ENCODE measurements at regions not wholly inside any gene's neighbourhood (a gene's known extent, or its start where the extent isn't known, plus 50 kb on each side); places are given as distances from the start of the nearest gene placed in this dataset.
"Not testable (repeated sequence)": the region's sequence is repeated elsewhere in the genome, so short reads cannot be mapped to it uniquely, and the experiment has no call there.

- no peaks in the 10 kb centered on the region for H3K9me3 ChIP-seq
- no peak for TF ChIP-seq Cebpa-rat (IDR thresholded peaks at IDR 0.05)
- no peaks in the 10 kb centered on the region for H3K4me1 ChIP-seq
- H3K9ac ChIP-seq: no peak overlapping the region
- no peak overlapping the region for H3K27ac ChIP-seq
- no peak overlapping the region for H3K4me2 ChIP-seq
- H3K27me3 ChIP-seq: no peaks in the 10 kb centered on the region
- no peaks in the 10 kb centered on the region for H4K20me1 ChIP-seq
- H3K4me3 ChIP-seq: no peak overlapping the region
- H3K36me3 ChIP-seq: no peaks in the 10 kb centered on the region
These were observed 389.4 kb upstream of the GOT2 start for GRCh38 chr16:59123479-59123878.

GRCh38 chr16:59122262-59122537, 388.1 kb upstream of the GOT2 start:
- no peaks in the 10 kb centered on the region for H3K9me3 ChIP-seq
- H3K4me1 ChIP-seq: no peaks in the 10 kb centered on the region
- H3K27ac ChIP-seq: no peak overlapping the region
- H3K4me2 ChIP-seq: no peak overlapping the region
- H3K27me3 ChIP-seq: no peaks in the 10 kb centered on the region
- H4K20me1 ChIP-seq: no peaks in the 10 kb centered on the region
- no peak overlapping the region for H3K9ac ChIP-seq
- no peak overlapping the region for H3K4me3 ChIP-seq
- no peaks in the 10 kb centered on the region for H3K36me3 ChIP-seq
- TF ChIP-seq Cebpa-rat (IDR thresholded peaks at IDR 0.05): no peak

GRCh38 chr16:59121411-59122261, 387.5 kb upstream of the GOT2 start:
- no peak for TF ChIP-seq Cebpa-rat (IDR thresholded peaks at IDR 0.05)
- Histone ChIP-seq H3K4me3 (no peak overlapping the region), H3K4me1 (no peaks in the 10 kb centered on the region), H3K36me3 (no peaks in the 10 kb centered on the region), H3K27me3 (no peaks in the 10 kb centered on the region), H3K9me3 (no peaks in the 10 kb centered on the region), H4K20me1 (no peaks in the 10 kb centered on the region), H3K9ac (no peak overlapping the region), H3K27ac (no peak overlapping the region), H3K4me2 (no peak overlapping the region)

- Histone ChIP-seq H3K36me3 (no peaks in the 10 kb centered on the region), H3K4me2 (no peak overlapping the region), H3K27ac (no peak overlapping the region), H3K4me3 (no peak overlapping the region), H3K27me3 (no peaks in the 10 kb centered on the region), H3K9ac (no peak overlapping the region), H3K9me3 (no peaks in the 10 kb centered on the region), H3K4me1 (no peaks in the 10 kb centered on the region), H4K20me1 (no peaks in the 10 kb centered on the region)
- no peak for TF ChIP-seq Cebpa-rat (IDR thresholded peaks at IDR 0.05)
These were observed 382.6 kb upstream of the GOT2 start for GRCh38 chr16:59116744-59117143.

- H3K4me1 ChIP-seq: no peaks in the 10 kb centered on the region
- H3K9ac ChIP-seq: no peak overlapping the region
- H3K36me3 ChIP-seq: no peaks in the 10 kb centered on the region
- TF ChIP-seq Cebpa-rat (IDR thresholded peaks at IDR 0.05): no peak
- no peaks in the 10 kb centered on the region for H4K20me1 ChIP-seq
- H3K27ac ChIP-seq: no peak overlapping the region
- no peaks in the 10 kb centered on the region for H3K27me3 ChIP-seq
- no peak overlapping the region for H3K4me3 ChIP-seq
- no peak overlapping the region for H3K4me2 ChIP-seq
- H3K9me3 ChIP-seq: no peaks in the 10 kb centered on the region
These were observed 380.7 kb upstream of the GOT2 start for GRCh38 chr16:59114790-59115189.

- H4K20me1 ChIP-seq: no peaks in the 10 kb centered on the region
- no peak for TF ChIP-seq Cebpa-rat (IDR thresholded peaks at IDR 0.05)
- H3K27ac ChIP-seq: no peak overlapping the region
- no peaks in the 10 kb centered on the region for H3K9me3 ChIP-seq
- H3K27me3 ChIP-seq: no peaks in the 10 kb centered on the region
- H3K4me3 ChIP-seq: no peak overlapping the region
- no peak overlapping the region for H3K4me2 ChIP-seq
- H3K9ac ChIP-seq: no peak overlapping the region
- H3K4me1 ChIP-seq: no peaks in the 10 kb centered on the region
- H3K36me3 ChIP-seq: no peaks in the 10 kb centered on the region
These were observed 379.0 kb upstream of the GOT2 start for GRCh38 chr16:59113004-59113670.

- no peaks in the 10 kb centered on the region for H3K27me3 ChIP-seq
- H4K20me1 ChIP-seq: no peaks in the 10 kb centered on the region
- no peak for TF ChIP-seq Cebpa-rat (IDR thresholded peaks at IDR 0.05)
- no peak overlapping the region for H3K4me2 ChIP-seq
- H3K4me1 ChIP-seq: no peaks in the 10 kb centered on the region
- H3K36me3 ChIP-seq: no peaks in the 10 kb centered on the region
- no peak overlapping the region for H3K27ac ChIP-seq
- H3K9ac ChIP-seq: no peak overlapping the region
- H3K4me3 ChIP-seq: no peak overlapping the region
- no peaks in the 10 kb centered on the region for H3K9me3 ChIP-seq
These were observed 377.2 kb upstream of the GOT2 start for GRCh38 chr16:59111280-59111679.

GRCh38 chr16:59108374-59108773, 374.3 kb upstream of the GOT2 start:
- no peak overlapping the region for H3K27ac ChIP-seq
- H3K9me3 ChIP-seq: no peaks in the 10 kb centered on the region
- H3K4me3 ChIP-seq: no peak overlapping the region
- H3K27me3 ChIP-seq: no peaks in the 10 kb centered on the region
- no peak overlapping the region for H3K9ac ChIP-seq
- H4K20me1 ChIP-seq: no peaks in the 10 kb centered on the region
- H3K36me3 ChIP-seq: no peaks in the 10 kb centered on the region
- TF ChIP-seq Cebpa-rat (IDR thresholded peaks at IDR 0.05): no peak
- no peak overlapping the region for H3K4me2 ChIP-seq
- H3K4me1 ChIP-seq: no peaks in the 10 kb centered on the region

- H3K27me3 ChIP-seq, H3K4me2 ChIP-seq, H3K36me3 ChIP-seq, H4K20me1 ChIP-seq, H3K9ac ChIP-seq, H3K9me3 ChIP-seq, H3K4me1 ChIP-seq, H3K27ac ChIP-seq, H3K4me3 ChIP-seq: not testable (repeated sequence)
These were observed 362.6 kb upstream of the GOT2 start for GRCh38 chr16:59096682-59097081.

- Histone ChIP-seq H3K9ac (no peak overlapping the region), H3K4me2 (no peak overlapping the region), H3K27ac (no peak overlapping the region), H3K9me3 (no peaks in the 10 kb centered on the region), H4K20me1 (no peaks in the 10 kb centered on the region), H3K27me3 (no peaks in the 10 kb centered on the region), H3K36me3 (no peaks in the 10 kb centered on the region), H3K4me1 (no peaks in the 10 kb centered on the region), H3K4me3 (no peak overlapping the region)
- TF ChIP-seq Cebpa-rat (IDR thresholded peaks at IDR 0.05): no peak
These were observed 356.4 kb upstream of the GOT2 start for GRCh38 chr16:59090541-59090940.
